Fibroblast of skin of scalp (primary cell): ENCODE measurements at regions not wholly inside any gene's neighbourhood (a gene's known extent, or its start where the extent isn't known, plus 50 kb on each side); places are given as distances from the start of the nearest gene placed in this dataset.
"Not testable (repeated sequence)": the region's sequence is repeated elsewhere in the genome, so short reads cannot be mapped to it uniquely, and the experiment has no call there.

Experiments used
- DNase-seq: peaks from one replicate; pipeline ENCODE4 v3.0.0-alpha.2; 2013

GRCh38 chr10:118952493-118953295 lies 76.8 kb upstream of the NANOS1 start:
- DNase-seq: no peak

DNA sequence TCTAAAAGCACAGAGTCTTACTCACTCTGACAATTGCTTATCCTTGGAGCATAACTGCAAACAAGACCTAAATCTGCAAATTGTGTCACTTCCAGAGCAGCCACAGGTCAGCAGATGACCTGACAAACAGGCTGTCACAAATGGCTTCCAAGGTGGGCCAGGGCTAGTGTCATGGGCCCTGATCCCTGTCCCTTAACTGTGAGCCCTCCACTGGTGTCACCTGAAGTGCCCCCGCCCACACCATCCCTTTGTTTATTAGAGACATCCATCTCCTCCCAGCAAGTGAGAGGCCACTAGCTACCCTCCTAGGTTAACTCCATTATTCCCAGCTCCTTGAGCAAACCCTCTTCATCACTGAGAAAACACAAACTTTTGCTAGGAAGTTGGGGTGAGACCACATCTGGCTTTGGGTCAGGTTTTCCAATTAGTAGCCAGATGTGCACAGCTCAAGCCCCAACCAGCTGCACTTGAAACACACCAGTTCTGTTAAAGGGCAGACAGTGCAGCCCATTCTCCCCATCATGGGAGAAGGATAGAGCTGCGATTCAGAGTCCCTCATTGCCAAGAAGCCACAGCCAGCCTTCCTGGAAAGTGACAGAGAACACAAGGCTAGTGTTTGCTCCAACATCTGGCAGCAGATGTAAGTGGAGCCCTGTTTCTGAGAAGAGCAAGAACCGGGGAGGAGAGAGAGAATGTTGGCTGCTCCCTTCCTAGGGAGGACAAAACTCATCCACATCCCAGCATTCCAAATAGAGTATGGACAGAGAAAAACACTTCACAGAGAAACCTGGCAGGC lies 75.7 kb upstream of the NANOS1 start:
- no peak for DNase-seq

- no peak for DNase-seq
Observed at GRCh38 chr10:118955531-118955930, 74.0 kb upstream of the NANOS1 start.

- no peak for DNase-seq
Observed at GRCh38 chr10:118955951-118956801, 73.3 kb upstream of the NANOS1 start.

GRCh38 chr10:118956802-118957442 lies 72.6 kb upstream of the NANOS1 start:
- no peak for DNase-seq

DNA sequence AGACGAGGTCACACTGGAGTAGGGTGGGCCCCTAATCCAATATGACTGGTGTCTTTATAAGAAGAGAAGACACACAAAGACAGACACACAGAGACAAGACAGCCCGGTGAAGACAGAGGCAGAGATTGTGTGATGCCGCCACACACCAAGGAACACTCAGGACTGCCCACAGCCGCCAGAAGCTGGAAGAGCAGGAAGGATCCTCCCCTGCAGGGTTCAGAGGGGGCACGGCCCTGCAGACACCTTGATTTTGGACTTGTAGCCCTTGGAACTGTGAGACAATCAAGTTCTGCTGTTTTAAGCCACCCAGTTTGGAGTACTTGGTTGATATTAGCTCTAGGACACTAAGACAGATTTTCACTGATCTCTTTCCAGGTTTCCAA lies 72.1 kb upstream of the NANOS1 start:
- no peak for DNase-seq

DNA sequence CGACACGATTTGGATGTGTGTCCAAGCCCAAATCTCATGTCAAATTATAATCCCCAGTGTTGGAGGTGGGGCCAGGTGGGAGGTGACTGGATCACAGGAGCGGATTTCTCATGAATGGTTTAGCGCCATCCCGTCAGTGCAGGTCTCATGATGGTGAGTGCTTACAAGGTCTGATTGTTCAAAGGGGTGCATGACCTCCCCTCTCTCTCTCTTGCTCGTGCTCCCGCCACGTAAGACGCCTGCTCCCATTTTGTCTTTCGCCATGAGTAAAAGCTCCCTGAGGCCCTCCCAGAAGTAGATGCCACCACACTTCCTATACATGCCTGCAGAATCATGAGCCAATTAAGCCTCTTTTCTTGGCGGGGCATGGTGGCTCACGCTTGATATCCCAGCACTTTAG lies 71.5 kb upstream of the NANOS1 start:
- DNase-seq: no peak

- DNase-seq: no peak
Observed at GRCh38 chr10:118958559-118958958, 71.0 kb upstream of the NANOS1 start.

- DNase-seq: peak; percentile 69
Observed at GRCh38 chr10:118958984-118959925, 70.3 kb upstream of the NANOS1 start.

GRCh38 chr10:118960157-118961090 lies 69.1 kb upstream of the NANOS1 start:
- no peak for DNase-seq

GRCh38 chr10:118961436-118961835 lies 68.1 kb upstream of the NANOS1 start:
- DNase-seq: no peak

DNA sequence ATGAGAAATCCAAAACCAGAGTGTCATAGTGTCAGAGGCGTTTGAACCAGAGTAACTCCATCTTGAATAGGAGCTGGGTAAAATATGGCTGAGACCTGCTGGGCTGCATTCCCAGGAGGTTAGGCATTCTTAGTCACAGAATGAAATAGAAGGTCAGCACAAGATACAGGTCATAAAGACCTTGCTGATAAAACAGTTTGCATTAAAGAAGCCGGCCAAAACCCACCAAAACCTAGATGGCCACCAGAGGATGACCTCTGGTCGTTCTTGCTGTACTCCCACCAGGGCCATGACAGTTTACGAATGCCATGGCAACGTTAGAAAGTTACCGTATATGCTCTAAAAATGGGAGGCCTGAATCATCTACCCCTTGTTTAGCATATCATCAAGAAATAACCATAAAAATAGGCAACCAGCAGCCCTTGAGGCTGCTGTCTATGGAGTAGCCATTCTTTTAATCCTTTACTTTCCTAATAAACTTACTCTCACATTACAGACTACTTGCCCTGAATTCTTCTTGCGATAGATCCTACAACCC lies 67.1 kb upstream of the NANOS1 start:
- not testable (repeated sequence) for DNase-seq

GRCh38 chr10:118963341-118963740 lies 66.2 kb upstream of the NANOS1 start:
- DNase-seq: no peak

- no peak for DNase-seq
Observed at GRCh38 chr10:118963933-118964332, 65.6 kb upstream of the NANOS1 start.

DNA sequence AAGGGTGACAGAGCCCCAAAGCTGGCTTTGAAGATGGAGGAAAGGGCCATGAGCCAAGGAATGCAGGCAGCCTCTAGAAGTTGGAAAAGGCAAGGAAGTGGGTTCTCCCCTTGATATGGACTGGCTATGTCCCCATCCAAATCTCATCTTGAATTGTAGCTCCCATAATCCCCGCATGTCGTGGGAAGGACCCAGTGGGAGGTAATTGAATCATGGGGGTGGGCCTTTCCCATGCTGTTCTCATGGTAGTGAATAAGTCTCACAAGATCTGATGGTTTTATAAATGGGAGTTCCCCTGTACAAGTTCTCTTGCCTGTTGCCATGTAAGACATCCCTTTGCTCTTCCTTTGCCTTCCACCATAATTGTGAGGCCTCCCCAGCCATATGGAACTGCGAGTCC lies 65.0 kb upstream of the NANOS1 start:
- DNase-seq: not testable (repeated sequence)

DNA sequence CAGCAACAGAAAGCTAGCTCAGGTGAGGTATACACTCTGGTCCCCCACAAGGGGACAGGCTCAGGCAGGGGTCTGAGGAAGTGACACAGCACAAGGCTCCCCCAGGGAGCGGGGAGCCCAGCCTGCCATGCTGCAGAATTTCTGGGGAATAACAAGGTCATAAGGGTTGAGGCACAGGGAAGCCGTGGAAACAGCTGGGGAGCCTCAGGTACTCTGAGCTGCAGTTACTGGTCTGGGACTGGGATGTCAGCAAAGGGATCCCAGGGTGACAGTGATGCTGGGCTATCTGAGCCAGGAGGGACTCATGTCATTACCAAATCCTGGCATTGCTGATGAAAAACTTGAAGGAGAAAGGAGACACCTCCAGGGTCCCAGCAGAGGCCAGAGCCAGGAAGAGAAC lies 64.4 kb upstream of the NANOS1 start:
- no peak for DNase-seq

- DNase-seq: no peak
Observed at GRCh38 chr10:118965645-118966044, 63.9 kb upstream of the NANOS1 start.

- DNase-seq: no peak
Observed at GRCh38 chr10:118966076-118966849, 63.3 kb upstream of the NANOS1 start.

DNA sequence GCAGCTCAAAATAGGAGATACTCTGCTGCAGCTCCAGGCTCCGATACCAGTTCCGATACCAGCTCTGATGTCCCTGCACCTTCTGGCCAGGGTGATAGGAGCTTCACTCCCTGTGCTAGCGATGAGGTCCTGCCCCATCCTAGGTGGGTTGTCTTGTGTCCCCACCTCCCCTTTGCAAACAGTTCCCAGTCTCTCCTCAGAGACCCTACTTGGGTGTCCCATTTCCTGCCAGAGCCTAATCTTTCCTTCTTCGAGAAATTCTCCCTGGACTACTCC lies 62.7 kb upstream of the NANOS1 start:
- DNase-seq: no peak
